Astrocyte of the cerebellum (primary cell): ENCODE measurements at regions not wholly inside any gene's neighbourhood (a gene's known extent, or its start where the extent isn't known, plus 50 kb on each side); places are given as distances from the start of the nearest gene placed in this dataset.
"Not testable (repeated sequence)": the region's sequence is repeated elsewhere in the genome, so short reads cannot be mapped to it uniquely, and the experiment has no call there.

Experiments
- DNase-seq: peaks from one replicate; pipeline ENCODE4 v3.0.0-alpha.2; 2011; ENCODE audit warnings: low read depth
- H3K4me3 ChIP-seq: 2 replicates; pipeline ENCODE4 v1.5.1; 2011; ENCODE audit warnings: mild to moderate bottlenecking, low read depth, low read length, moderate library complexity
- in situ Hi-C: cut with HindIII; loops from 2 replicates; pipeline ENCODE4 v1.10.0; 2017; ENCODE audit warnings: low sequenced_read_pairs
- TF ChIP-seq, protein P1 (sequence below): IDR thresholded peaks from 2 replicates; pipeline ENCODE4 v1.5.1; 2012; ENCODE audit warnings: low read length, low read depth, moderate library complexity, mild to moderate bottlenecking; ENCODE audit errors: missing control alignments

DNA sequence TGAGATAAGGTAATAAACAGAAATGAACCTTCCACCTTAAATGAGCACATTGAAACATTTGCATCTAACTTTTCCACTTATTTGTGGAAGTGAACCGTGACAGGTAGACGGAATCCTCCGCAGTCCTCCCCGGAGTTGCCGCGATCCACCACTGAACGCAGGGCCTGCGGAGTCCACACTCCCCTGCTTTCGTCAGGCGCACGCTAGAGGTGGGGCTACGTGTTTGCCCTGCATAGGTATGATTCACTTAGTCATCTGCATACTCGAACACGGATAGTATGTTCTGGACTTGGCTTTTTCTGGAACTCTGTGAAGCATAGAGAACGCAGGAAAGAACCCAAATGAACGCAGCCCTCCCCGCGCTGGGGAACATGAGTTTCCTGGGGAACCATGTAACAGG, 272.8 kb upstream of the IRX4 start:
- H3K4me3 ChIP-seq = no peak overlapping the region
- no peak for DNase-seq
- in situ Hi-C loops = no loop called here
- TF ChIP-seq, protein P1, sequence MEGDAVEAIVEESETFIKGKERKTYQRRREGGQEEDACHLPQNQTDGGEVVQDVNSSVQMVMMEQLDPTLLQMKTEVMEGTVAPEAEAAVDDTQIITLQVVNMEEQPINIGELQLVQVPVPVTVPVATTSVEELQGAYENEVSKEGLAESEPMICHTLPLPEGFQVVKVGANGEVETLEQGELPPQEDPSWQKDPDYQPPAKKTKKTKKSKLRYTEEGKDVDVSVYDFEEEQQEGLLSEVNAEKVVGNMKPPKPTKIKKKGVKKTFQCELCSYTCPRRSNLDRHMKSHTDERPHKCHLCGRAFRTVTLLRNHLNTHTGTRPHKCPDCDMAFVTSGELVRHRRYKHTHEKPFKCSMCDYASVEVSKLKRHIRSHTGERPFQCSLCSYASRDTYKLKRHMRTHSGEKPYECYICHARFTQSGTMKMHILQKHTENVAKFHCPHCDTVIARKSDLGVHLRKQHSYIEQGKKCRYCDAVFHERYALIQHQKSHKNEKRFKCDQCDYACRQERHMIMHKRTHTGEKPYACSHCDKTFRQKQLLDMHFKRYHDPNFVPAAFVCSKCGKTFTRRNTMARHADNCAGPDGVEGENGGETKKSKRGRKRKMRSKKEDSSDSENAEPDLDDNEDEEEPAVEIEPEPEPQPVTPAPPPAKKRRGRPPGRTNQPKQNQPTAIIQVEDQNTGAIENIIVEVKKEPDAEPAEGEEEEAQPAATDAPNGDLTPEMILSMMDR = no peak

DNA sequence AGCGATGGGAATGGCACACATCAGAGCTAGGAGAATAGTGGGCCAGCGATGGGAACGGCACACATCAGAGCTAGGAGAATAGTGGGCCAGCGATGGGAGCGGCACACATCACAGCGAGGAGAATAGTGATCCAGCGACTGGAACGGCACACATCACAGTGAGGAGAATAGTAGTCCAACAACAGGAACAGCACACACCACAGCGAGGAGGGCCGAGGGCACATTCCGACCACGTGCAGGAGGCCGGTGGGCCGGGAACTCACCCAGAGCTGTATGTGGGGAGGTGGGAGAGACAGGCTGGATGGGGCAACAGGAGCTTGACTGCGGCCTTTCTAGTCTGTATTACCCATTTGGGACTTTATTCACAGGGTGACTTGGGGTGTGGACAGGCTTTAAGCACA, 271.1 kb upstream of the IRX4 start:
- H3K4me3 ChIP-seq = no peak overlapping the region
- in situ Hi-C loops = no loop called here
- TF ChIP-seq, protein P1 = no peak
- DNase-seq = no peak

DNA sequence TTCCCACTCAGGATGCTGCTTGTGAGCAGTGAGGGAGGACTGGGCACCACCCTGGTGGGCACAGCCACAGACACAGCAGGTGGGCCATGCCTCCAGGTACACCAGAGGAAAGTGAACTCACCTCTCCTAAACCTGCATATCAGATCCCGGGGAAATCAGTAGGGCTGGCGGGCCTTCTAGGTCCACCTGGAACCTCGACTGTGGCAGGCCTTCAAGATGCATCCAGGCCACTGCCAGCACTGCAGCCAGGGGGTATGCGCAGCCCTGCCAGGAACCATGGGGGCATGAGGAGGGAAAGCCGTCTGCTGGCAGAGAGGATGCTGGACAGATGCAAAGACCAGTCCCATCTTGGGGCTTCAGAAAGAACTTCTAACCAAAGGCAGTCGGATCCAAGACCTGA, 270.6 kb upstream of the IRX4 start:
- in situ Hi-C loops = no loop called here
- H3K4me3 ChIP-seq = no peak overlapping the region
- TF ChIP-seq, protein P1 = no peak
- DNase-seq = no peak

DNA sequence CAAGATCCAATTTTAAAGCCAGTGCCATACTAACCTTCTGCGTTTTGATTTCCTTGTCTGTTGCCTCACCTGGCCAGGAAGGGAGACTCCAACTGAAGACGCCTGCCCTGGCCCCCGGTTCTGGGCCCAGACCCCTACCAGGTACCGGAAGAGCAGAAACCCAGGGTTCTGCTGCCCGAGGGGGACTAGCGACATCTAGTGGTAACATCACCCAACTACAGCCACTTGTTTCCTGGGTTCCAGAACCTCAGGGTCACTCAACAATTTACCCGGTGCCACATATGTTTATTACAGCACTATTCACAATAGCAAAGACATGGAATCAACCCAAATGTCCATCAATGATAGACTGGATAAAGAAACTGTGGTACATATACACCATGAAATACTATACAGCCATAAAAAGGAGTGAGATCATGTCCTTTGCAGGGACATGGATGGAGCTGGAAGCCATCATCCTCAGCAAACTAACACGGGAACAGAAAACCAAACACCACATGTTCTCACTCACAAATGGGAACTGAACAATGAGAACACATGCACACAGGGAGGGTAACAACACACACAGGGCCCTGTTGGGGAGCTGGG, 268.7 kb upstream of the IRX4 start:
- H3K4me3 ChIP-seq, in situ Hi-C loops, DNase-seq: not testable (repeated sequence)
- TF ChIP-seq, protein P1 = peak; percentile 60

DNA sequence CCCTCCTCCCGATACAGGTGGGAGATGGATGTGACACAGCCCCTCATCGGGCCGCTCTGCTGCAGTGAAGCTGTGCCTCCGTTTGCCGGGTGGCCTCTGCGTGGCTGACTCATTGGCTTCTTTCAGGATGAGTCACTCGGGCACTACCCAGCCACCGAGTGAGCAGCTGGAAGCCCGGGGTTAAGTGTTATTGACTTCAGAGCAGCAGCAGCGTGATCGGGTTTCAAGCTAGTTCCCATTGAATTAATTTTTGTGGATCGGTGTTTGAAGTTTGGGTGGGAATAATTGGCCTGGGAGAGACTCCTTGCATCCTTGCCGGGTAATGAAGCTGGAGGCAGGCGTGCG, 266.4 kb upstream of the IRX4 start:
- H3K4me3 ChIP-seq = no peak overlapping the region
- DNase-seq = peak; percentile 33
- in situ Hi-C loops = no loop called here
- TF ChIP-seq, protein P1 = no peak

DNA sequence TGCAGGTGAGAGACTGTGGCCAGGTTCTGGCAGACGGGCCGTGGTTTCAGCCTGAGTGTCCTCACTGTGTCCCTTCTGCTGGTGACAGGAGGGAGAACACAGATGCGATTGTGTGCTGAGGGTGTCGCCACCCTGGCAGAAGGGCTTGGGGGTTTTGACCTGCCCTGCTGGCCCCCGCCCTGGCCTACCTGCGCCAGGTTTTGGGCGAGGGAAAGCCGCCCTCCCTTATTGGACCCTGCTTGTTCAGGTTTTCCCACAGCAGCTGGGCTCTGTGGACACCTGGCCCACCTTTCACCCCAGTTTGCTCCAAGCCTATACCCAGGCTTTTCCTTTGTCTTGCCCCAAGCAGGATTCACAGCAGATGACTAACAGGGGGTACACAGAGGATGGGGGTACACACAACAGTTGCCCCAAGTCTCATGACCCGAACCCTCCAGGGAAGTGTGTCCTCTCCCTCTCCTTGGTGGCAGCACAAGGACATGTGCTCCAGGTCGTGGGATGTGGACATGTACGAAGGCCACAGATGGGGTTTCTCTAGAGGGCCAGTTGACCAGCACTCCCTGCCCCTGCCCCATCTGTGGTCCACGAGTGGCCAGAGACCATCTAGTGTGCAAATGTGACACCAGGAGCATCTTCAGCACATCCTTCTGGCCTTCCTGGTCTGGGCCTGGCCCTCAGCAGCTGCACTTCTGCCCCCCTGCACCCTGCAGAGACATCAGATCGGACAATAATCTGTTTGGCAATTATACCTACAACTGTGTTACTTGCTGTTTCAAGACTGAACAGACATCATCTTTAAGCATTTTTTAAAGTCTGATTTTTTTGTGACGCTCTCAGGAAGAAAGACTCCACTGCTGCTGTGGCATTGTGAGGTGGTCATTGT, 265.8 kb upstream of the IRX4 start:
- in situ Hi-C loops = no loop called here
- TF ChIP-seq, protein P1 = no peak
- no peak for DNase-seq
- no peak overlapping the region for H3K4me3 ChIP-seq
